GM21447 (cell line): ENCODE measurements at regions not wholly inside any gene's neighbourhood (a gene's known extent, or its start where the extent isn't known, plus 50 kb on each side); places are given as distances from the start of the nearest gene placed in this dataset.
"Not testable (repeated sequence)": the region's sequence is repeated elsewhere in the genome, so short reads cannot be mapped to it uniquely, and the experiment has no call there.

ENCODE experiments used
- ATAC-seq: cut with Tn5 transposase; IDR thresholded peaks from one replicate; pipeline ENCODE4 v1.9.1; 2021; ENCODE audit not compliant: unreplicated experiment

GRCh38 chr9:86633945-86634344, 279.7 kb upstream of the TUT7 start:
- ATAC-seq, result no peak

- no peak for ATAC-seq
These were observed 278.3 kb upstream of the TUT7 start for GRCh38 chr9:86632537-86632936.

- no peak for ATAC-seq
These were observed 275.3 kb upstream of the TUT7 start for GRCh38 chr9:86629530-86629929.

DNA sequence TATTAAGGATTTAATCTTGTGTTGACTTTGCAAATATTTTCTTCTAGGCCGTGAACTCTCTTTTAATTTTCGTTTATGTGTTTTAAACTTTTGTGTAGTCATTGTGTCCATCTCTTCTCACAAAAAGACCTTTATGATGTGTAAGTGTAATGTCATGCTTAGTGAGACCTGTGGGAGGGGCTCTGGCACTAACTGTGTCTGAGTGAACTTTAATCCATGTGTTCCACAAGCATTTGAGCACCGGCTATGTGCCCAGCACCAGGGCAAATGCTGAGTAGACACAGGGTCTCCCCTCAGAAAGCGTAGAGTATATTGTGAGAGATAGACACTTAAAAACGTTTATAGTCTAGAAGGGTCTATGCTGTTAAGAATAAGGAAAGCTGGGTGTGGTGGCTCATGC, 272.6 kb upstream of the TUT7 start:
- no peak for ATAC-seq

GRCh38 chr9:86624630-86625029, 270.4 kb upstream of the TUT7 start:
- ATAC-seq, result no peak

GRCh38 chr9:86614871-86615849, 260.9 kb upstream of the TUT7 start:
- no peak for ATAC-seq

DNA sequence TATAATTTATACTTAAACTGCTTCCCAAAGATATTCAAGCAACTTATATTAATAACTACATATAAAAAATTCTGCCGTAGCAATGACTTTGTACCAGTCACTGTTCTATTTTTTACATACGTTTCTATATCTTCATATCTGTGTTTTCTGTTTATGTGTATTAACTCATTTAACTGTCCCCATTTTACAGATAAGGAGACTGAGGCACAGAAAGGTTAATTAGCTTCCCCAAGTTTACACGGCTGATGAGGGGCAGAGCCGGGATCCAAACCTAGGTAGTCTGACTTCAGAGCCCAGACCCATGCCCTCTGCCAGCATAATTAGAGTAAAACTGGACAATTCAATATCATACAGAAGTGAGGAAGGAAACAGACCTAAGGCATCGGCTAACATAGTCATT, 259.7 kb upstream of the TUT7 start:
- no peak for ATAC-seq

DNA sequence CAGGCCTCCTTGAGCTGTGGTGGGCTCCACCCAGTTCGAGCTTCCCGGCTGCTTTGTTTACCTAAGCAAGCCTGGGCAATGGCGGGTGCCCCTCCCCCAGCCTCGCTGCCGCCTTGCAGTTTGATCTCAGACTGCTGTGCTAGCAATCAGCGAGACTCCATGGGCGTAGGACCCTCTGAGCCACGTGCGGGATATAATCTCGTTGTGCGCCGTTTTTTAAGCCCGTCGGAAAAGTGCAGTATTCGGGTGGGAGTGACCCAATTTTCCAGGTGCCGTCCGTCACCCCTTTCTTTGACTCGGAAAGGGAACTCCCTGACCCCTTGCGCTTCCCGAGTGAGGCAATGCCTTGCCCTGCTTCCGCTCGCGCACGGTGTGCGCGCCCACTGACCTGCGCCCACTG, 257.3 kb upstream of the TUT7 start:
- not testable (repeated sequence) for ATAC-seq

DNA sequence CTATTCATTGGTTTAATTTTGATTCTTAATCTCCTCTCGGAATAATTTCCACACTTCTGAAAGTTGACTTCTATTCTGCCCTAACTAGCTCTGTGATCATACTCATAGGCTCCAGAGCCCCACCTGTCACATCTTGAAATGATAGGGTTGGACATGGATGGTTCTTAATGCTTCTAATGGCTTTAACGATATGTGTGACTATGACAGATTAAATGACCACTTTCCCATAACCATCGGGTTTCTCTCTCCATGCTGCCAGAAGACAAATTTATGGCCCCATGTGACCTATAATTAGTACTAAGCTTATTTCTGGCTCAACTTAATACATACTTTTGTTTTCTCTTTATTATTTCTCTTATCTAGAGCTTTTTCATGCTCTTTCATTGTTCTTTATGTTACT, 251.1 kb upstream of the TUT7 start:
- ATAC-seq, result no peak

GRCh38 chr9:86604741-86605140, 250.5 kb upstream of the TUT7 start:
- no peak for ATAC-seq

DNA sequence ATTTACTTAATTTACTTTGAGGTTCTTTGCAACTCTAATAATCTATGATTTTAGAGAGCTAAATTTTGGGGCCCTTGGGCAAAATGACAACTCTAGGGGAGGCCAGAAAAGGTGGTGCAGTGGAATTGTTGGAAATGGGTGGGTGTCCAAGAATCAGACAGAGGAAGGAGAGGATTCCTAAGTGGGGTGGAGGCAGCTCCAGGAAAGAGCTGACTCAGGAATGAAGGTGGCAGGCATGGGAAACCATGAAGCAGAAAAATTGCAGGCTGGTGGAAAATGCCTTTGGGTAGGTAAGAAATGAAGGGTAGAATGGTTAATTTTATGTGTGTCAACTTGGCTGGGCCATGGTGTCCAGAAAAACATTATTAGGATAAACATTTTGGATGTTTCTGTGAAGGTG, 248.5 kb upstream of the TUT7 start:
- no peak for ATAC-seq

DNA sequence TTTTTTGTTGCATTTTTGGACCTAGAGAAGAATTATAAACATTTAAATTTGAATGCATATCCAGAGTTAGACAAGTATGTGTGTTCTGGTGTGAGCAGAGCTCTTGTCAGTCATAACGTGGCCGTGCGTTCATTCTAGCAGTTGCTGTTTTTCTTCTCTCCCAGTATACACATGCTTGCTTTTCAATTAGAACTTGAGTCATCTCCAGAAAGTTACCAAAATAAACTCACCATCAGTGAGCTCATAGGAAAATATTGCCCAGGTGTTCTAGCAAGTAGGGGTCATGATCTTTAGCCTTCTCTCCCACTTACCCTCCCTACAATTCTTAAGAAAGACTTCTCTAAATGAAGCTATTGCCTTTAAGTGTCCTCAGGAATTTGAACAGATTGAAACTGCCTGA, 247.5 kb upstream of the TUT7 start:
- ATAC-seq, result no peak

GRCh38 chr9:86600977-86601376, 246.8 kb upstream of the TUT7 start:
- ATAC-seq, result no peak

DNA sequence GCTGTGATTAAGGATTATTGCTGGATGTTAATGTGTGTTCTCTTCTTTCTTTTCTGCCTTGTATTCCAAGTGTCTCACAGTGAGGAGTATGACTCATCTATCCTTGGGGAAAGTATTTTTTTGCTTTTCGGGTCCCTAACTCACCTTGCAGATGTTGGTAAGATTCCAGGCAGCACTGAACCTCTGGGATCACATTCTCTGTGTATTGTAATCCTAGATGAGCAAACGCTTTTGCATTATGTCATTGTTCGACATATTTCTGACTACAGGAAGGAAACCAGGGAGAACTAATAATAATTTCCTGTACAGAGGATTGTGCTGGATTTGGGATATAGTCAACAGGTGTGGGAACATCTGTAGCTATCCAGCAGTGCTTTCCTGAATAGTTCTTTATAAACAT, 246.1 kb upstream of the TUT7 start:
- ATAC-seq, result no peak

- ATAC-seq, result no peak
These were observed 245.4 kb upstream of the TUT7 start for GRCh38 chr9:86599561-86599960.

DNA sequence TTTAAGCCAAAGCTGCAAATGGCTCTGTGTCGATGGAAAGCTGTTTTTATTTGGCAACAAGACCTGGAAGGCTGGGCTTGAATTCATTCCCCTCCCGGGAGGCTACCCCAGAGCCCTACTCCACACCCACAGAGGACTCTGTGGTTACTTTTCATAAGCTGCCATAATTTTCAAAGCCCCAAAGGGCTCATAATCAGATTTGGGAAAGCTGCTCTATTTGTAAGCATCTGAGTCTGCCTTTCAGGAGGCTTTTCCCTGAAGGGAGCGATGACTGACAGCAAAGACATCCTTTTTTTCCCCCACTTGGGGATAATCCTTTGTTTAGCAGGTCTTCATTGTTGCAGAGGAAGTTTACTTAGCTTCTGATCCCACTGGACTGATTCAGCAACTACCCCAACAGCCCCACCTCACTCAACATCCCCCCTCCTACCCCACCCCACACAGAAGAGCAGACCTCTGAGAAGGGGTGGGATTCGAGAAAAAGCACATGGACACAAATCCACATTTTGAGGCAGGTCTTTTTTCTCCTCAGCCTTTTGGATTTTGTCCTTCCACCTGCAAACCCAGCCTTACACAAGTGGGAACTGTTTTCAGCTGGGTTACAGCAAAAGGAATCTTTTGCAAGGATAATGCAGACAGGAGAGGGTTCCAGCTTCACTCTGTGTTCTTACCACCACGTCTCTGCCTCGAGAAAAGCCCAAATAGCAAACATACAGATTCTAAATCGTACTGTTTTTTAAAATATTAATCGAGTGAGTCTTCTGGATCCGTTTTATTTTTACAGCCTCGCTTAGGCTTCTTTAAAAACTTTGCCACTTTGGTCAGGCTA, 244.4 kb upstream of the TUT7 start:
- ATAC-seq, result no peak

DNA sequence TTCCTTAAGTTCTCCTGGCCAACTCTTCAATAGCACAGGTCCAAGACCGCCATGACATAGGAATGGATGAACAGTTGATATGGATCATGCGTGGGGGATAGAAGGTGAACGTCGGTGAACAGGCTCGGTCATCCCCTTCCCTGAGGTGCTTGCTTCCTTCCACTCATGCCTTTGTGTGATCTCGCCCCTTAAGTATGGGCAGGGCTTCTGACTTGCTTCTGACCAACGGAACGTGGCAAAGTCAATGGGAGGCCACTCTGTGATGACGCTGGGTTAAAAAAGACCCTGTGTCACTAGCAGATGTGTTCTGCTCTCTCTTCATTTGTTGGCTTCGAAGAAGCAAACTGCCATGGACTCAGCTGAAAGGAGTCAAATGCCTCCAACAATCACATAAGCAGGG, 240.5 kb upstream of the TUT7 start:
- no peak for ATAC-seq

GRCh38 chr9:86591472-86591871, 237.3 kb upstream of the TUT7 start:
- no peak for ATAC-seq

GRCh38 chr9:86589730-86590129, 235.5 kb upstream of the TUT7 start:
- ATAC-seq, result no peak

DNA sequence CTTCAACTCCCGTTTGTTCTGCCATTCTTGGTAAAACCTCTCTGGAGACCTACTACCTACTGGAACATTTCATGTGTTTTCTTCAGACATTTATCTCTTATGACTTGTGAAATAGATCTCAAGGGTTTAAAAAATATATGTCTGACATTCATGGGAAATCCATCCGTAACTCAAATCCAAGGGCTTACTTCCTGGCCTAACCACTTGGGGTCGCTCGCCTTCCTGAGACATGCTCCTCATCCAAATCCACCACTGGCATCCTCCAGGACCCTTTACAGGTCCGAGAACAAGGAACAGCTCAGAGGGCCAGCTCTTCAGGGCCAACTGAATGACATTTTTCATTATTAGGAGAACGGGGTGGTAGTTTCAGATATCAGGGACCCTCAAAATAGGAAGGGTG, 235.1 kb upstream of the TUT7 start:
- ATAC-seq, result no peak

GRCh38 chr9:86586144-86586494, 231.9 kb upstream of the TUT7 start:
- ATAC-seq, result no peak
